ENCODE measurements at regions not wholly inside any gene's neighbourhood (a gene's known extent, or its start where the extent isn't known, plus 50 kb on each side); places are given as distances from the start of the nearest gene placed in this dataset.
"Not testable (repeated sequence)": the region's sequence is repeated elsewhere in the genome, so short reads cannot be mapped to it uniquely, and the experiment has no call there.

DNA sequence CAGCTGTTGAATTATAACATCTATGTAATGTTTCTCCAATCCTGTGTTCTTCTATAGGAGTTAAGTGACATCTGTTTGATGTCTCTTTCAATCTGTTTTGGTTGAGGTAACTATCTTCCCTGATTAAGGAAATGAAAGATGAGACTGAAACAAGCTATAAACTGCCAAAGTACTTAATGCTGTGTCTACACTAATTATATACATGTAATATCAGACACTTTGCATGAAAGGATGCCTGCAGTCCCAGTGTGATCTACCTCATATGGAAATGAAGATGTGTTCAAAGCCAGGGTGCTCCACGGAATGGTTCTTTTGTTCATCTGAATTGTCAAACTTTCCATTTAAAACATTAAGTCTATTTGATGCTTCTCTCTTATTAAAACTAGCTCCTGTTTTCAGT lies 958.3 kb downstream of the GALC start:
- DNase-seq: no peak

DNA sequence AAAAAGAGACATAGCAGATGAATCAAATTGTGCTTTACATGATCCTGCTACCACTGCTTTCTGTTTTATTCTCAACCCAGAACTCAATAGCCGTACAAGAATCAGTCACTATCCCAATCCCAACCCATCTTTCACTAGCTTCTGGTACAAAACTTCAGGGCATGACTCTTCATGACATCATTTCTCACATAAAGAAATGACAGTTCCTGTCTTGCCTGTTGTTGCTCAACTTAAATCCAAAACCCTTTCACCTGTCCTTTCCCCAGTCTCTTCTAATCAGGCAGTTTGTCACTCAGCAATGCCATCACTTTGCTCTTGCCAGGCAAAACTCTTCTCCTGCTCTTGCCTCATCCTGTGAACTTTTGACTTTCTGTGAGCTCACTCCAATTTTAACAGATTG lies 962.8 kb downstream of the GALC start:
- no peak for DNase-seq

DNA sequence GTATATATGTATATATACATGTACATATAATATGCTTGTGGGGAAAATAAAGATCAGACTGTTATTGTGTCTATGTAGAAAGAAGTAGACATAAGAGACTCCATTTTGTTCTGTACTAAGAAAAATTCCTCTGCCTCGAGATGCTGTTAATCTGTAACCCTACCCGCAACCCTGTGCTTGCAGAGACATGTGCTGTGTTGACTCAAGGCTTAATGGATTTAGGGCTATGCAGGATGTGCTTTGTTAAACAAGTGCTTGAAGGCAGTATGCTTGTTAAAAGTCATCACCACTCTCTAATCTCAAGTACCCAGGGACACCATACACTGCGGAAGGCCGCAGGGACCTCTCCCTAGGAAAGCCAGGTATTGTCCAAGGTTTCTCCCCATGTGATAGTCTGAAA lies 972.9 kb downstream of the GALC start:
- DNase-seq: not testable (repeated sequence)

DNA sequence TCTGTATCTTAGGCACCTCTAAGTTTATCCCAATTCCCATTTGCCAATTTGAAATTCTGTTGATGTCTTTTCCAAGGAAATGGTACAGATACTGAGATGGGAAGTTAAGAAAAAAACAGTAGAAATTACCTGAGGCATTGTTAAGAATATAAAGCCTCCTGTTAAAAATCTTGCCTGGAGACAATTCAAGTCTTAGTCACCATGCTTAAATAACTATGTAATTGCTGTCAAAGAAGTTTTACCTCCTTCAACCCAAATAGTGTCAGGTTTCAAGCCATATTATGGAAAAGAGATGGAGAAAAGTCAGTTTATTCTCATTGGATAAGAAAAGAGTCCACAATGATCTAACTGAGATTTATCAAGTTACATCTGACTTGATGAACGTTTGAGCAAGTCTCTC lies 974.7 kb downstream of the GALC start:
- DNase-seq: no peak

DNA sequence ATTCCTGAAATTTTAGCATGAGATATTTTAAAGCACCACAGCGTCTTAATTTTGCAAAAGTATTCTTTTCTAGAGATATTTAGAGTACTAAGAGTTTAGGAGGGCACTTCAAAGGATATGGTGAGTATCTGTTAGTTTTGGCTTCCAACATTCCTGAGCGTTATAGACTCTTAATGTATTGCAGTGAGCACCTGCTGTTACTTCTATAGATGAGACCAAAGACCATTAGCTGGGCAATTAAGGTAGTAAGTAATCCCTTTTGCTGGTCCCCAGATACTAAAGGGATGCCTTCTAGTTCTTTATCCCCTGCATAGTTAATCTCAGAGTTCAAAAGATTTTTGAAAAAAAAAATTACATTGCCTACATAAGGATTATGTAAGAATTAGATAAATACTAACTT lies 975.6 kb downstream of the GALC start:
- DNase-seq: no peak

DNA sequence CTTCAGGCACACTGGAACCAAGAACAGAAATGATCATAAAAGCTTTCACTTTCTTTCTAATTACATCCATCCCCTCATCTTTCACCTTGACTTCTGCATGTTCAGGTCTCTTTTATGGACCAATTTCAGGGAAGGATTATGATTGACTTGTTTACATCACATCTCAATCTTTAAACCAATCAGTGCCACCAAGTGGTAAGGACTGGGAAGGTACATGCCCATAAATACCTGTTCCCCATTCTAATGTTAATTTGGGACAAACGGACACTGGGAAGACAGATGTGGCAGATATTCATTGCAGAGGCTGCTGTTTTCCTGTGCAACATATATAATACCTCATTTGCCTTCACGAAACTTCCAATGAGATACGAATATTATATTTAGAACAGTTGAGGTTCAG lies 978.1 kb downstream of the GALC start:
- no peak for DNase-seq

DNA sequence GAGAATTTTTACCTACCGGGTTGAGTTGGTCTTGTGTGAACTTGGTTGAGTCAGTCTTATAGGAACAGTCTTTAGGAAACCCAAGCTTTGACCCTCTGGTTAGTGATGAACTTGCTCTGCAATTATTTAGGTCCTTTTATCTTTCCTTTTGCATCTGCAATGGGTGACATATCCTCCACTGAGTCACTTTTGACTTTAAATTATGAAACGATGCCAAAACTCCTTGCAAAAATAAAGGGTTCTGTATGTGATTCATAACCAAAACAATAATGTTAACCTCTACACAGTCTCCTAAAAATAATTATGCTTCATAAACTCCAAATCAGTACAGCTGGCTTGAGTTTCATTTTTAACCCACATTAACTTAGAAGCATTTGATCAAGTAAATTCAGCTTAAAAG lies 979.4 kb downstream of the GALC start:
- DNase-seq: no peak

DNA sequence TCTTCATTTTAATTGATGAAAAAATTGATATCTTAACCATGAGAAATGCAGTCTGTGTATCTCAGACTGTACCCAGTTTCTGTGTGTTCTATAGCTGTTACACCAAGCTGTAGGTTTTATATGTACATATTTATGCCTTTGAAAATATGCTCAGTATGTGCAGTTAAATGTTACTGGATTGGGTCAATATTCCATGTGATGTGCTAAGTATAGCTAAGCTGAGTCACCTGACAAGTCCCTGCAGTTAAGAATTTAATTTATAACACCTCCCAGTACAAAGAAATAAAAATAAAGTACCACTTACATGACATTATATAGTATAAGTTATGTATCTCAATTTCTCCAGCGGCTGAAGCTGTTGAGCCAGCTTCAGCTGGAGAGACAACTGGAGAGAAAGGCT lies 984.0 kb downstream of the GALC start:
- DNase-seq: no peak

DNA sequence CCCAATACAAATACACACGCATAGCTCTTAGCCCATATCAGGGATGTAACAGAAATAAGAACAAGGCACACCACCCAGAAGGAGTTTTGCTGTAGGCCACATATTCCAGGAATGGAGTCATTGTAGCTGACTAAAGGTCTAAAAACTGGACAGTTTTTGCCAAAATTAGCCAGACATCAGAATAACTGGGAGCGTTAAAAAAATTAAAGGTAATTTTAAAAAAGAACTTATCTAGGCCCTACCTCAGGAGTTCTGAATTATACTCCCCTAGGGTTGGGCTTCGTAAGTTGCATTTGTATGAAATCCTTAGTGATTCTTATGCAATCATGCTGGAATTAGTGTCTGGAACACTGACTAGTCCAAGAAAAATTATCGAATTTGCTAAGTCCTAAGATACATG lies 987.7 kb downstream of the GALC start:
- DNase-seq: no peak

DNA sequence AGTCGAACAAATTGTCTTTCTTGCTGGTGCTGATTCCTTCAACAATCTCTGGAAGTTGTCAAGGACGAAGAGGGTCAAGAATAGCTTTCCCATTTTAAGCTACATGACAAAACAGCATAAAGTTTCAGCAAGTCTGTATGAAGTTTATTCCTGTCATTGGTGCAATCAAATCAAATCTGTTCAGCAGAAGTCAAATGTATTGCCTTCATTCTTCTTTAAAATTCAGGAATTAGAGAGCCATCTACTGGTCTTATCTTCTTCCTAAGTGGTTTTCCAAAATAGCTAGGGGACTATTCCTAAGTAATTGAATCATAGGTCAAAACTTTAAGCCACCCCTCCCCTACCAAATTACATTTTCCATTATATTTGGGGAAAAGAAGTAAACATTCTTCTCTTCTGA lies 990.2 kb downstream of the GALC start:
- DNase-seq: no peak

DNA sequence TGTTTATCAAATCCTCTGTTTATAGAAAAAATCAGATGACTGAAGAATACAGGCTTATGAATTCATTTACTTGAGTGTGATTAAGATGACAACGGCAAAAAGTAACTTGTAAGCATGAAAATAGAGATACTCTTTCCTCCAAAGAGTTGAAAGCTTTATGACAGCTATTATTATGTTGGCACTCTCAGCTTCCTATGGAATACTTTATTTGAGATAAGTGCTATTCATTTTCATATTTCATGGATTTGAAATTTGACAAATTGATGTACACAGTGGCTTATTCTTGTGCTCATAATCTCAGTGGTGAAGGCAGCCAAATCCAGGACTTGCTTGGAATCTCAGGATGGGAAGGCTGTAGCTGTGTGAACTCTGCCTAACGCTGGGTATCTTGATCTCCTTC lies 991.6 kb downstream of the GALC start:
- DNase-seq: no peak

DNA sequence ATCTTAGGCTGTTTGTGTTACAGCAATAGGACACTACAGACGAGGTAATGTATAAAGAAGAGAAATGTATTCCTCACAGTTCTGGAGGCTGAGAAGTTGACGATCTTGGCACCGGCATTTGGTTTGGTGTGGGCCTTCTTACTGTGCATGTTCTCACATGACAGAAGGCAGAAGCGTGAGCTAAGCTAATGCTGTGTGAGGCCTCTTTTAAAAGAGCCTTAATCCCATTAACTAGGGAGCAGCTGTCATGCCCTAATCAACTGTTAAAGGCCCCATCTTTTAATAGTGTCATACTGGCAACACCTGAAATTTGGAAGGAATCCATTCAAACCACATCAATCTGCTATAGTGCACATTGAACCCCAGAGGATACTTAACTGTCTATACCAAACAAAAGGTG lies 992.9 kb downstream of the GALC start:
- DNase-seq: no peak

DNA sequence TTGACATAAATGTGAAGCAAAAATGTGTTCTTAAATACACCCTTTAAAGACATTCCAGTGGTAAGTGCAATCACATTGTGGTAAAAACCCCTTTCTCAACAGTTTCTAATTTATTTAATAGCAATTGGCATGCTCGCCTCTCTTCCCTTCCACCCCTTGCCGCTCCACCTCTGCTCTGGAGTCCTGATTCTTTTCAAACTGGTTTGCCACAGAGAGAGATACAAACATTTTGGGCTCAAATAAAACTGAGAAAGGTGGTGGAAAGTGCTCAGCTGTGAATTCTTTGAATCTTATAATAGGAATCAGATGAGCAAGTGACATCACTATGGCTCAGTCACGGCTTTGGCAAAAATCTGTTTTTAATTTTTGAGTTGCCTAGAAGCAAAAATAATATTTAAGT lies 993.9 kb downstream of the GALC start:
- no peak for DNase-seq

DNA sequence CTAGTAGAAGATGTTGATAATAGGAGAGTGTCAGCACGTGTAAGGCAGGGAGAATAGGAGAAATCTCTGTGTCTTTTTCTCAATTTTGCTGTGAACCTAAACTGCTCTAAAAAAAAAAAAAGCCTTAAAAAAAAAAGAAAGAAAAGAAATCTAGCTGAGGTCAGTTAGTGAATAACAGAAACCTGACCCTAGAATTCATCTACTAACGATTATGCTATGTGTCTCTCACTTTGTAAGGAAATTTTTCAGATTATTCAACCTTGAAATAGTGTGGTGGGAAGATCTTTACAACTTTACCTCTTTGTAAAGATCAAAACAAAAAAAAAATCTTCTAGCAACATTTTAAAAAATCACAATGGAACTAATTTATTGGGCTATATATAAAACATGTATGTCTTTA lies 995.7 kb downstream of the GALC start:
- DNase-seq: no peak

DNA sequence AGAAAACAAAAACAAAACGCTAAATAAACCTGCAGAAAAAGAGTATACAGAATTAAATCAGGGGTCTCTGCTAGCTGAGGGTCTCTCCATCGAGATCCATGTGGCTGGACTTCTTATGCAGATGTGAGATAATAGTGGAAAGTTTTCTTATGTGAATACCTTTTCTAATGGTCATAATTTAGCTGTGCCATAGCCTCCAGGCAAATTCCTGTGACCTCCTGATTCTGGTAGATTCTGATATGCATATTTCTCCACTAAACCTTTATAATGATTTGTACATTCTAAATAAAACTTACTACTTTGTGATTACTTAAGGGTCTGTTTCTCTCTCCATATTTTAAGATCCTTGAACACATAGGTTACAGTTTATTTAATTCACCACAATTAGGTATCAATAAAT lies 1002.6 kb downstream of the GALC start:
- DNase-seq: no peak

DNA sequence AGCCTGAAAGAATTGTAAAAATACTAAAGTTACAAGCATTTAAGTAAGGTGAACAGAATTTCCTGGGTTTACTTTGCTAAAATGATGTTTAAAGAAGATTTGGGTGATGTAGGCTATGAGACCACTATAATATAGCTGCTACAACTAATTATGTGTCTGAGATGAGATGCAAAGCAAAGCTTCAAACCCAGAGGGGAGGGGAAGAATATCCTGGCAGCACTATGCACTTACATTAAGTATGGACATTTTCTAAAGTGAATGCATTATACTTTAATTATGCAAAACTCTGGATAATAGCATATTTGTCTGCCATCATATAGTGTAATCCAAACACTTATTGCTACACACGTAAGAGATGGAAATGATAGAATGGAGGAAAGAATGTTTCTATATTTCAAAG lies 1003.7 kb downstream of the GALC start:
- no peak for DNase-seq

DNA sequence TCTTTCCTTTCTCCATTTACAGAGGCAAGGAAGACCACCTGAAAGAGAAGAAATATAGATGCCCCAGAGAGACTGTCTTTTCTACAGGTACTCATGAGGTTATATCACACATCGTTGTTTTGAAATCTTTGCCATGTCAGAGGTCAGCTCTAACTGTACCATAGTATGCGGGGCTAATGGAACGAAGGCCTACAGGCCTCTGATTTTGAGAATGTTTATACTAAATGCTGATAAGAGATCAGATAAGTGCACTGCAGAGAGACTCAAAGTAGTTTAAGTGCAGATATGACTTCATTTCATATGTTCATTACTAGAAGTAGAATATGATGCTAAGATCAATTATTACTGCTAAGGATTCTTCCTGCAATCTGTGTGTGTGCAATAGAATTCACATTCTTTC lies 1005.0 kb downstream of the GALC start:
- no peak for DNase-seq

DNA sequence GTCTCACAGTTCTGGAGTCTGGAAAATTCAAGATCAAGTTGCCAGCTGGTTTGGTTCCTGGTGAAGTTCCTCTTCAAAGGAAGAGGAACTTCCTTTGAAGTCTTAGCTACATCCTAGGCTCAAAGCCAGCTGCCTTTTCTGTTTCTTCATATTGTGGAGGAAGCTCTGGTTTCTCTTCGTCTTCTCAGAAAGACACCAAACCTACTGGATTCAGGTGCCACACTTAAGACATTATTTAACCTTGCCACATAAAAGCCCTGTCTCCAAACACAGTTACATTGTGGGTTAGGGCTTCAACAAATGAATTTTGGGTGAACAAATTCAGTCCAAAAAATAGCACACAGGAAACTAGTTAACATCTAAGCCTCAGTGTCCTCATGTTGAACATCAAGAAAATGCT lies 1019.8 kb downstream of the GALC start:
- DNase-seq: no peak

DNA sequence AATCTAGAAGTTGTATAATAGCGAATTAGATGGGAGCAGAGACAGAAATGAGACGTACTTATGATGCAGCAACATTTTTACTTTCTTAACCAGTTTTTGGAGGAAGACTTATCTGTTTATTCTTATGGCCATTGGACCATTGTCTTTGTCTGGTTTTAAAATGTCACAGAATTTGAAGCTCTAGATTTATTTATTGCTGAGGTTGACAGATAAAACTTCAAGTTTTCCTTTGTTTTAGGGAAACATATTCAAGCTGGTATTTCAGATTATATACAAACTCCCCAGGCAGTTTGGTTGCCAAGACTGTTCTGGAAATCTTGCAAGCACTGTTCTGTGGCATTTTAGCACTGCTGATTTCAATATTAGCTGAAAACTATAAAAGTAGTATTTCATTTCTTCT lies 1021.7 kb downstream of the GALC start:
- no peak for DNase-seq

DNA sequence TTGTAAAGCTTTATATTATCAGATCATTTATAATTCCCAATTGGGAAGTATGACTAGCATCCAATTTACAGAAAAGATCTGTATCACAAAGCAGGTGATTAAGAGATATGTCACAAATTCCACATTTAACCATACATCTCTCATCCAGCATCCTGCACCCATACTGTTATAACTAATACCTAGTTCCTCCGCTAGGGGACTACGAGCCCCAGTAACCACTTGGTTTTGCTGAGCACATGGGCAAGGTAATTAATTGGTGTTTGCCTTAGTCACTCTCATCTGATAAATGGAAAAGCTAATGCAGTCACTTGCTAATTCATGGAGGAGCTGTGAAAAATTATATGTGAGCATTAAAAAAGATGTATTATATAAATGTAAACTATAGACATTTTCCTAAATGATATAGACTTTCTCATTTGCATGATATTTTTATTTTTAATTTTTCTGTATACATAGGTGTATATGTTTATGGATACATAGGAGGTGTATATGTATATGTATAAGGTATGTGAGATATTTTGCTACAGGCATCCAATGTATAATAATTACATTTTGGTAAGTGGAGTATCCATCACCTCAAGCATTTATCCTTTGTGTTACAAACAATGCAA lies 1031.8 kb downstream of the GALC start:
- DNase-seq: no peak

DNA sequence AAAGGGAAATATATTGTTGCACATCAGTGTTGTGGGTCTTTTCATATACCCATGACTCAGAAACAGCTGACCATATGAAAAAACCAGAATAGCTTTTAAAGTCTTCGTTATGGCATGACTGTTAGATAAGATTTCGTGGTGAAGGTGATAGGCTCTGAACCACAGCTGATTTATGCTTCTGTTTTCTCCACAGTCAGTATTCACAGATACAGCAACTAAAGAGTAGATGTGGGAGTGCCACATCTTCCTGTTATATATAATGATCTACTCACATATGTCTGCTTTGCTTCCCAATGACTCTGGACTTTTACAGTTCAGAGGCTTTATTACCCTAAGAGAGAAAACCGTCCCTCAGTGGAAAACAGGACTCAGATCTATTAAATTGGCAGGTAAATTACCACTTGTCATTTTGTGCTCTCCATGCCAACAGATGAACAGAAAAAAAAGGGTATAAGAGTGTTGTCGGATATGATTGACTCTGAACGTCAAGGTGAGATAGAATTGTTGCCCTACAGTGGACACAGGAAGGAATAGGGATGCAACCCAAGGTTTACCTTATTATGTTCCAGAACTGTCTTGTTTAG lies 1037.1 kb downstream of the GALC start:
- no peak for DNase-seq

DNA sequence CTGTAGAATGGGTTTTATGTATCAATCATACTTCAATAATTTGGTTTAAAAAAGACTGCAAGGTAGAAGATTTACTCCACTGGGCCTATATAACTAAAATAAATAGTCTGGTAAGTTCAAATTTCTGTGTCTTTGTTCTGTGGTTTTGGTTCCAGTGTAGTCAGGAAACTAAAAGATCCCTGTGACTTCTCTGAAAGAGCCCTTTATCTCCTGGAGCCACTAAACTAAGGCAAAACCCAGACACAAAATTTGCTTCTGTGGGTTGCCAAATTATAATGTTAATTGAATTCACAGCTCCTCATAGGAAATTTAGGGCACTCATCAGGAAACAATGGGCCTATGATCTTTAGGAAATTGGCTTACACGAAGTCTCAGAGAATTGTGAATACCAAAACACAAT lies 1038.4 kb downstream of the GALC start:
- no peak for DNase-seq

DNA sequence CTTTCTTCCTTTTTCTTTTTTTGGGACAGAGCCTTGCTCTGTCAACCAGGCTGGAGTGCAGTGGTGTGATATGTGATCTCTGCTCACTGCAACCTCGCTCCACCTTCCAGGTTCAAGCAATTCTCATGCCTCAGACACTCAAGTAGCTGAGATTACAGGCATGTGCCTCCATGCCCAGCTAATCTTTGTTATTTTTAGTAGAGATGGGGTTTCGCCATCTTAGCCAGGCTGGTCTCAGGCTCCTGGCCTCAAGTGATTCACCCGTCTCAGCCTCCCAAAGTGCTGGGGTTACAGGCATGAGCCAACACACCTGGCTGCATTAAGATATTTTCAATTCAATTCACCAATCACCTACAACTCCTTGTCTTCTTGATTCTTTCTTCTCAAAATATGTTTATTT lies 1046.5 kb downstream of the GALC start:
- no peak for DNase-seq

DNA sequence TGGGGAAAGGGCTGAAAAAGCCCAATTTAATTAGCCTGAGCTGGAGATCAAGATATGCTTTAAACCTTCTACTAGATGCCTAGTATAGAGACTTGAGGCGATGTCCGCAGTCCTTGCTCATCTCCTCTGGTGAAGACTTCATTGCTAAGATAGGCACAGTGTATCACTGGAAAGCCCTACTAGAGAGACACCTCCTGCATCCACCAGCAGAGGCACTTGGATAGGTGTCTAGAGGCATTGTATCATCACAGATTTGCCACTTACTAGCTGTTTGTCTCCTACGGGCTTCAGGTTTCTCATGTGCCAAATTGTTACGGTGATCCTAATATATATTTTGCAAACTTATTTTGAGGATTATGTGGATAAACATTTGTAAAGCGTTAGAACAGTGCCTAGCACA lies 1048.5 kb downstream of the GALC start:
- DNase-seq: no peak

Data from CD4-positive, alpha-beta T cell treated with Interleukin-15 for 1 hour (primary cell).